SK-N-SH (cell line): ENCODE measurements at regions not wholly inside any gene's neighbourhood (a gene's known extent, or its start where the extent isn't known, plus 50 kb on each side); places are given as distances from the start of the nearest gene placed in this dataset.

Experiments
- CTCF ChIA-PET: fragments of 300-600, 350-600 bp; formaldehyde crosslinking; extraction: SDS; loops from one replicate; lab custom pipeline; 2021; lab: Yijun Ruan, JAX
- POLR2A ChIA-PET: fragments of 350-600 bp; sonication (Branson Sonifier 250); formaldehyde crosslinking; extraction: SDS; loops from one replicate; lab custom pipeline; 2020; ENCODE audit warnings: antibody characterized with exemption, inconsistent platforms; lab: Yijun Ruan, JAX
- DNase-seq: peaks from one replicate; pipeline ENCODE4 v3.0.0; 2012
- H2AFZ ChIP-seq: fragments of 200-600 bp; sonication (generic); 2 replicates; pipeline ENCODE4 v1.8.1; 2016; ENCODE audit warnings: antibody characterized with exemption, mild to moderate bottlenecking, low read depth
- H3F3A ChIP-seq: fragments of 200-600 bp; sonication (generic); replicated peaks from 2 replicates; pipeline ENCODE3; 2016; ENCODE audit warnings: antibody characterized with exemption, mild to moderate bottlenecking; ENCODE audit not compliant: insufficient read depth
- H3K27ac ChIP-seq, 2 experiments: fragments of 200-500 bp in 1 of 2; fragments of 200-600 bp in 1 of 2; sonication (Bioruptor generic) in 1 of 2; sonication (generic), shearing (Covaris generic) in 1 of 2; 2 replicates each; pipeline versions ENCODE4 v1.5.1 to v1.6.1; 2014 to 2016; ENCODE audit warnings: low read depth in 2 of 2, inconsistent platforms in 1 of 2, low read length in 1 of 2, mild to moderate bottlenecking in 1 of 2, mixed read lengths in 1 of 2
- H3K27me3 ChIP-seq: fragments of 200-600 bp; sonication (generic), shearing (Covaris generic); 2 replicates; pipeline ENCODE4 v1.6.1; 2016; ENCODE audit warnings: mixed run types; ENCODE audit not compliant: insufficient read depth
- H3K36me3 ChIP-seq, 2 experiments: fragments of 200-500 bp in 1 of 2; fragments of 200-600 bp in 1 of 2; sonication (Bioruptor generic) in 1 of 2; sonication (generic) in 1 of 2; replicated peaks in 1 of 2; 2 replicates each; pipeline versions ENCODE3 to v1.5.1; 2014 to 2016; ENCODE audit warnings: low read length in 1 of 2, mild to moderate bottlenecking in 1 of 2; ENCODE audit not compliant: insufficient read depth in 2 of 2, control insufficient read depth in 1 of 2
- H3K4me1 ChIP-seq, 2 experiments: fragments of 200-500 bp in 1 of 2; fragments of 200-600 bp in 1 of 2; sonication (Bioruptor generic) in 1 of 2; sonication (generic), shearing (Covaris generic) in 1 of 2; 2 replicates each; pipeline versions ENCODE4 v1.5.1 to v1.6.1; 2014 to 2016; ENCODE audit warnings: low read depth in 1 of 2, low read length in 1 of 2, mixed run types in 1 of 2; ENCODE audit not compliant: insufficient read depth in 2 of 2, control insufficient read depth in 1 of 2
- H3K4me2 ChIP-seq: fragments of 200-600 bp; sonication (generic), shearing (Covaris generic); 2 replicates; pipeline ENCODE4 v1.6.1; 2017; ENCODE audit warnings: mixed run types
- H3K4me3 ChIP-seq, 2 experiments: fragments of 200-500 bp in 1 of 2; fragments of 200-600 bp in 1 of 2; sonication (Bioruptor generic) in 1 of 2; sonication (generic), shearing (Covaris generic) in 1 of 2; 2 replicates each; pipeline versions ENCODE4 v1.5.1 to v1.8.1; 2014 to 2016; ENCODE audit warnings: low read depth in 2 of 2, inconsistent platforms in 1 of 2, low read length in 1 of 2, mild to moderate bottlenecking in 1 of 2, mixed read lengths in 1 of 2, moderate library complexity in 1 of 2
- H3K79me2 ChIP-seq: fragments of 200-600 bp; sonication (generic); 2 replicates; pipeline ENCODE4 v1.8.1; 2017; ENCODE audit warnings: mild to moderate bottlenecking; ENCODE audit not compliant: insufficient read depth
- H3K9ac ChIP-seq: fragments of 200-600 bp; sonication (generic); 2 replicates; pipeline ENCODE4 v1.6.1; 2017; ENCODE audit warnings: mixed run types
- H3K9me2 ChIP-seq: fragments of 200-600 bp; sonication (generic); 2 replicates; pipeline ENCODE4 v1.6.1; 2017; ENCODE audit warnings: mixed run types
- H3K9me3 ChIP-seq: fragments of 200-600 bp; sonication (generic); 2 replicates; pipeline ENCODE4 v1.6.1; 2017; ENCODE audit warnings: mixed run types, mild to moderate bottlenecking, moderate library complexity
- H4K20me1 ChIP-seq: fragments of 200-600 bp; sonication (generic); 2 replicates; pipeline ENCODE4 v1.6.1; 2017; ENCODE audit warnings: mild to moderate bottlenecking, mixed run types; ENCODE audit not compliant: insufficient read depth
- CTCF ChIP-seq: fragments of 200-600 bp; sonication (generic); IDR thresholded peaks from 2 replicates; pipeline ENCODE4 v1.6.1; 2017; ENCODE audit warnings: antibody characterized with exemption, mild to moderate bottlenecking, moderate library complexity
- ELF1 ChIP-seq: IDR thresholded peaks from 2 replicates; pipeline ENCODE4 v1.4.0; 2012
- FOSL2 ChIP-seq: IDR thresholded peaks from 2 replicates; pipeline ENCODE4 v1.4.0; 2012; ENCODE audit warnings: low read depth, mild to moderate bottlenecking, moderate library complexity, borderline replicate concordance
- FOXJ3 ChIP-seq: sonication (generic); formaldehyde crosslinking; IDR thresholded peaks from 2 replicates; pipeline ENCODE4 v1.5.1; 2020; ENCODE audit warnings: mild to moderate bottlenecking, missing genetic modification reagents
- FOXM1 ChIP-seq: IDR thresholded peaks from 2 replicates; pipeline ENCODE4 v1.4.0; 2012; ENCODE audit warnings: low read depth, mild to moderate bottlenecking
- GABPA ChIP-seq: IDR thresholded peaks from 2 replicates; pipeline ENCODE4 v1.4.0; 2012; ENCODE audit warnings: low read depth, mild to moderate bottlenecking
- IRF3 ChIP-seq: fragments of 150-350 bp; IDR thresholded peaks from 2 replicates; pipeline ENCODE4 v1.6.1; 2016; ENCODE audit warnings: mild to moderate bottlenecking, low read depth, low read length
- MAX ChIP-seq: IDR thresholded peaks from 2 replicates; pipeline ENCODE4 v1.4.0; 2012; ENCODE audit warnings: low read depth
- MEF2A ChIP-seq: IDR thresholded peaks from 2 replicates; pipeline ENCODE4 v1.4.0; 2012; ENCODE audit warnings: low read depth, borderline replicate concordance
- NFIC ChIP-seq: IDR thresholded peaks from 2 replicates; pipeline ENCODE4 v1.4.0; 2012; ENCODE audit warnings: borderline replicate concordance
- PBX3 ChIP-seq: IDR thresholded peaks from 2 replicates; pipeline ENCODE4; 2012
- POLR2AphosphoS5 ChIP-seq: IDR thresholded peaks from 2 replicates; pipeline ENCODE4 v1.6.1; 2012; ENCODE audit warnings: low read depth, low read length
- RAD21 ChIP-seq: IDR thresholded peaks from 2 replicates; pipeline ENCODE4 v1.6.1; 2012; ENCODE audit warnings: mild to moderate bottlenecking, low read length
- RCOR1 ChIP-seq: fragments of 150-350 bp; IDR thresholded peaks from 2 replicates; pipeline ENCODE4 v1.6.1; 2017; ENCODE audit warnings: antibody characterized with exemption, low read length
- REST ChIP-seq: IDR thresholded peaks from 2 replicates; pipeline ENCODE4 v1.6.1; 2012; ENCODE audit warnings: mild to moderate bottlenecking, low read depth, low read length, moderate library complexity
- RFX5 ChIP-seq: IDR thresholded peaks from 2 replicates; pipeline ENCODE4 v1.6.1; 2012; ENCODE audit warnings: mild to moderate bottlenecking, improper control_type of control experiment, low read length
- RXRA ChIP-seq: IDR thresholded peaks from 2 replicates; pipeline ENCODE4 v1.4.0; 2012; ENCODE audit warnings: low read depth, mild to moderate bottlenecking, borderline replicate concordance
- SIN3A ChIP-seq: IDR thresholded peaks from 2 replicates; pipeline ENCODE4 v1.6.1; 2012; ENCODE audit warnings: low read depth, mild to moderate bottlenecking, low read length, moderate library complexity, borderline replicate concordance
- SMC3 ChIP-seq: IDR thresholded peaks from 2 replicates; pipeline ENCODE4 v1.6.1; 2012; ENCODE audit warnings: low read depth, low read length, improper control_type of control experiment
- TAF1 ChIP-seq: IDR thresholded peaks from 2 replicates; pipeline ENCODE4 v1.6.1; 2012; ENCODE audit warnings: low read depth, mild to moderate bottlenecking, low read length, moderate library complexity, borderline replicate concordance
- TCF12 ChIP-seq: IDR thresholded peaks from 2 replicates; pipeline ENCODE4 v1.4.0; 2012
- TEAD4 ChIP-seq: IDR thresholded peaks from 2 replicates; pipeline ENCODE4 v1.4.0; 2012; ENCODE audit warnings: mild to moderate bottlenecking, borderline replicate concordance; ENCODE audit not compliant: insufficient read depth
- USF1 ChIP-seq: IDR thresholded peaks from 2 replicates; pipeline ENCODE4 v1.4.0; 2012; ENCODE audit warnings: low read depth, borderline replicate concordance
- WGBS: methylation state at CpG from one replicate; pipeline ENCODE4 v1.1.6; 2017; ENCODE audit warnings: low lambda C conversion rate; 5-methylcytosine and 5-hydroxymethylcytosine counted together

- no peaks in the 10 kb centered on the region for H3K9me2 ChIP-seq
- H3K9ac ChIP-seq: no peak overlapping the region
- H2AFZ ChIP-seq: no peak overlapping the region
- no peaks in the 10 kb centered on the region for H4K20me1 ChIP-seq
- no peak overlapping the region for H3K4me2 ChIP-seq
- POLR2A ChIA-PET: no interaction called here
- CTCF ChIA-PET: no interaction called here
- H3K79me2 ChIP-seq: no peaks in the 10 kb centered on the region
- H3K36me3 ChIP-seq: no peaks in the 10 kb centered on the region
- TF ChIP-seq FOXM1 (no peak), CTCF (no peak), SIN3A (no peak), FOSL2 (no peak), RFX5 (no peak), MAX (no peak), GABPA (no peak), FOXJ3 (CRISPR knock-in tag) (no peak), SMC3 (no peak), ELF1 (no peak), MEF2A (no peak), TEAD4 (no peak), USF1 (no peak), RCOR1 (no peak), NFIC (no peak)
- TF ChIP-seq, all 33 proteins: peak for 0
- DNase-seq: no peak
- H3K27ac ChIP-seq: no peak overlapping the region
- WGBS: 7% methylated on average over 1 of the region's 1 CpG
- H3K9me3 ChIP-seq: no peaks in the 10 kb centered on the region
- no peaks in the 10 kb centered on the region for H3K4me1 ChIP-seq
- no peak overlapping the region for H3K4me3 ChIP-seq
- H3K27me3 ChIP-seq: no peaks in the 10 kb centered on the region
- H3F3A ChIP-seq: no peaks in the 10 kb centered on the region
These were observed 1032.2 kb upstream of the SEL1L start for GRCh38 chr14:82565825-82566224.

- no peaks in the 10 kb centered on the region for H4K20me1 ChIP-seq
- H3K4me3 ChIP-seq: no peak overlapping the region
- H3K27ac ChIP-seq: no peak overlapping the region
- no peaks in the 10 kb centered on the region for H3K36me3 ChIP-seq
- POLR2A ChIA-PET: no interaction called here
- H2AFZ ChIP-seq: no peak overlapping the region
- no peaks in the 10 kb centered on the region for H3F3A ChIP-seq
- no peaks in the 10 kb centered on the region for H3K9me2 ChIP-seq
- WGBS: 16% methylated on average over 3 of the region's 3 CpGs
- no peaks in the 10 kb centered on the region for H3K9me3 ChIP-seq
- CTCF ChIA-PET: no interaction called here
- no peaks in the 10 kb centered on the region for H3K4me1 ChIP-seq
- H3K4me2 ChIP-seq: no peak overlapping the region
- H3K79me2 ChIP-seq: no peaks in the 10 kb centered on the region
- H3K27me3 ChIP-seq: no peaks in the 10 kb centered on the region
- DNase-seq: no peak
- no peak overlapping the region for H3K9ac ChIP-seq
- no peak for TF ChIP-seq MEF2A
- no peak for TF ChIP-seq IRF3
- no peak for TF ChIP-seq POLR2AphosphoS5
- TF ChIP-seq TCF12: no peak
- no peak for TF ChIP-seq RAD21
- no peak for TF ChIP-seq SIN3A
- no peak for TF ChIP-seq TAF1
- no peak for TF ChIP-seq PBX3
- TF ChIP-seq REST: no peak
- no peak for TF ChIP-seq RXRA
These were observed 1053.6 kb upstream of the SEL1L start for GRCh38 chr14:82587226-82587625.
